Left lung (tissue), 4 donors: ENCODE measurements at regions not wholly inside any gene's neighbourhood (a gene's known extent, or its start where the extent isn't known, plus 50 kb on each side); places are given as distances from the start of the nearest gene placed in this dataset.
"Not testable (repeated sequence)": the region's sequence is repeated elsewhere in the genome, so short reads cannot be mapped to it uniquely, and the experiment has no call there.

Experiments
- ATAC-seq: fragments of 200-7000 bp; cut with Tn5 transposase; one replicate; pipeline ENCODE4 v1.9.1; 2020; ENCODE audit warnings: moderate library complexity
- DNase-seq, 4 donors: peaks; one replicate each; pipeline ENCODE4 v3.0.0-alpha.2; 2013 to 2020
- H3K27ac ChIP-seq, 2 donors: fragments of 200-600 bp; sonication (generic) in 1 of 2; one replicate each; pipeline versions ENCODE4 v1.5.0 to v1.8.0; 2020 to 2021
- H3K27me3 ChIP-seq, 2 donors: fragments of 200-600 bp; sonication (generic) in 1 of 2; one replicate each; pipeline versions ENCODE4 v1.5.0 to v1.8.0; 2020 to 2021
- H3K36me3 ChIP-seq, 2 donors: fragments of 200-600 bp; sonication (generic) in 1 of 2; one replicate each; pipeline versions ENCODE4 v1.5.0 to v1.8.0; 2020 to 2021
- H3K4me1 ChIP-seq, 2 donors: fragments of 200-600 bp; one replicate each; pipeline ENCODE4 v1.8.0; 2021
- H3K4me3 ChIP-seq, 2 donors: fragments of 200-600 bp; sonication (generic) in 1 of 2; one replicate each; pipeline versions ENCODE4 v1.5.0 to v1.8.0; 2020 to 2021; ENCODE audit warnings: mild to moderate bottlenecking in 1 of 2
- H3K9me3 ChIP-seq, 2 donors: fragments of 200-600 bp; sonication (generic) in 1 of 2; one replicate each; pipeline versions ENCODE4 v1.5.0 to v1.8.0; 2020 to 2021
- intact Hi-C, 2 donors: fragments of 100-400 bp; cut with DNase I; formaldehyde crosslinking; loops; one replicate each; pipeline versions ENCODE4 v1.11.2 to v1.14.2; 2022
- TF ChIP-seq, protein P1 (sequence below), 2 donors: fragments of 200-600 bp; sonication (generic) in 1 of 2; IDR thresholded peaks; one replicate each; pipeline versions ENCODE4 v1.5.0 to v1.8.0; 2021; ENCODE audit warnings: antibody characterized with exemption in 2 of 2
- donor health status: DM: no; HTN: yes; CAD: no.
- donor health status: DM: no; HTN: no; CAD: no.

DNA sequence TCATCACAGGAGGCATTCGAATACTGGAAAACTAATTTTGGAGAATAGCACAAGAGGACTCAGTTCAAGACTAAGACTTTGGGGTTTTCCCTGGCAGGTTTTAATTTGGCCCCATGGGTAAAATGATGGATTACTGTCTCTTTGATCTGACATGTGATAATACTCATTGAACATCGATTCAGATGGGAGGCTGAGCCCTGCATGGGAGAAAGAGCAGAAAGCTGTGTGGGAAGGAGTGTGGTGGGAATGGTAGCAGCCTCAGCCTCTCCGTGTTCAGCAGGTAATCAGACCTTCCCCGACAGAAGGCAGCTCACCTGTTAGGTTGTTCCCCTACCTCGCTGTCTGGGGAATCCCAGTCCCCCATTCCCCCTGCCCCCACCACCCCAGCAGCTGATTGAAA, 124.7 kb upstream of the TNRC6C start:
- TF ChIP-seq, protein P1, sequence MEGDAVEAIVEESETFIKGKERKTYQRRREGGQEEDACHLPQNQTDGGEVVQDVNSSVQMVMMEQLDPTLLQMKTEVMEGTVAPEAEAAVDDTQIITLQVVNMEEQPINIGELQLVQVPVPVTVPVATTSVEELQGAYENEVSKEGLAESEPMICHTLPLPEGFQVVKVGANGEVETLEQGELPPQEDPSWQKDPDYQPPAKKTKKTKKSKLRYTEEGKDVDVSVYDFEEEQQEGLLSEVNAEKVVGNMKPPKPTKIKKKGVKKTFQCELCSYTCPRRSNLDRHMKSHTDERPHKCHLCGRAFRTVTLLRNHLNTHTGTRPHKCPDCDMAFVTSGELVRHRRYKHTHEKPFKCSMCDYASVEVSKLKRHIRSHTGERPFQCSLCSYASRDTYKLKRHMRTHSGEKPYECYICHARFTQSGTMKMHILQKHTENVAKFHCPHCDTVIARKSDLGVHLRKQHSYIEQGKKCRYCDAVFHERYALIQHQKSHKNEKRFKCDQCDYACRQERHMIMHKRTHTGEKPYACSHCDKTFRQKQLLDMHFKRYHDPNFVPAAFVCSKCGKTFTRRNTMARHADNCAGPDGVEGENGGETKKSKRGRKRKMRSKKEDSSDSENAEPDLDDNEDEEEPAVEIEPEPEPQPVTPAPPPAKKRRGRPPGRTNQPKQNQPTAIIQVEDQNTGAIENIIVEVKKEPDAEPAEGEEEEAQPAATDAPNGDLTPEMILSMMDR (IDR thresholded peaks at IDR 0.05) = no peak
- intact Hi-C loops = no loop called here
- H3K36me3 ChIP-seq = no peaks in the 10 kb centered on the region

DNA sequence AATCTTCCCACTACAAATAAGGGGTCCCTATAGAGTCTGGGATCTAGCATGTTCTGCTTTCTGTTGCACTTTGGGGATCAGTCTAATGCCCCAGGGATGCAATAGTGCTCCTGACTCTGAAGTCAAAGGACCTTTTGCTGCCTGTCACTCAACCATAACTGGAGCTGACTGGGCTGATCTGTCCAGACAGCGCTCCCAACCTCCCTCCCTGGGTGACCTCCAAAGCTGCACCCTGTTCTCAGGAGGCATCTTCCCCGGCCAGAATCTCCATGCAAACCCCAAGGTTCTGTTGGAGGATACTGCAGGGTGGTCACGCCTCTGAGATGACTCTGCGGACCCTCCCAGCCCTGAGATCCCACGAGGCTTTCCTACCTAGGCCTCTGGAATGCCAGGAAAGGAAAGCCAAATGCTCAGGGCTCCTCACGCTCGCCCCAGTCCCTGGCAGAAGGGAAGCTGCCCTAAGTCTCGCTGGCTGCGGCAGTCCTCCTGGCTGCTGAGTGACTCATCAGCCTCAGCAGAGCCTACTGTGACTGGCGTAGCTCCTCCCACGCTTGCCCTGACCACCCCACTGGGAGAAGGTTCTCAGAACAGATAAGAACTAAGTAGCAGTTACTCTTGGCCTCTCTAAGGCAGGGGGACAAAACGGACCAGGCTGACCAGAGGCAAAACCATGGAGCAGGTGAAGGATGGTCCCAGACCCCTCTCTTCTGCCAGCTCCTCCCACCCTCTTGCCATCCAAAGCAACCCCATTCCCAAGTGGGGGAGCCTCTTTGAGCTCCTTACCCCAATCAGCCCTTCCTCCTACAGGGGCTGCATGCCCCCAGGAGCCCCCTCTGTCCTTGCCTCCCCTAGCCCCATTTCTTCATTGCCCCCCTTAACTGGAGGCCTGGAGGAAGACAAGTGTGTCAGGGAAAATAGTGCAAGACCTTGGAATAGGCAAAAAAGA, 124.1 kb upstream of the TNRC6C start:
- Histone ChIP-seq H3K4me1 (peaks cover 5 to 8% of the 10 kb centered on the region in 2 donors), H3K27ac (no peak overlapping the region), H3K27me3 (peaks cover 0 to 14% of the 10 kb centered on the region in 2 donors), H3K36me3 (no peaks in the 10 kb centered on the region), H3K4me3 (no peak overlapping the region), H3K9me3 (no peaks in the 10 kb centered on the region)
- TF ChIP-seq, protein P1 (IDR thresholded peaks at IDR 0.05) = no peak
- ATAC-seq = peak; percentile 84
- peak in 2 of 4 donors; percentile 83 to 85 for DNase-seq
- intact Hi-C loops = no loop called here

More for the DNA sequence above, 124.7 kb upstream of the TNRC6C start:
- H3K27ac ChIP-seq = no peak overlapping the region
- no peak overlapping the region for H3K4me3 ChIP-seq
- no peaks in the 10 kb centered on the region for H3K9me3 ChIP-seq
- peaks cover 0 to 14% of the 10 kb centered on the region in 2 donors for H3K27me3 ChIP-seq
- ATAC-seq = no peak
- H3K4me1 ChIP-seq = peaks cover 5 to 8% of the 10 kb centered on the region in 2 donors
- DNase-seq = no peak

DNA sequence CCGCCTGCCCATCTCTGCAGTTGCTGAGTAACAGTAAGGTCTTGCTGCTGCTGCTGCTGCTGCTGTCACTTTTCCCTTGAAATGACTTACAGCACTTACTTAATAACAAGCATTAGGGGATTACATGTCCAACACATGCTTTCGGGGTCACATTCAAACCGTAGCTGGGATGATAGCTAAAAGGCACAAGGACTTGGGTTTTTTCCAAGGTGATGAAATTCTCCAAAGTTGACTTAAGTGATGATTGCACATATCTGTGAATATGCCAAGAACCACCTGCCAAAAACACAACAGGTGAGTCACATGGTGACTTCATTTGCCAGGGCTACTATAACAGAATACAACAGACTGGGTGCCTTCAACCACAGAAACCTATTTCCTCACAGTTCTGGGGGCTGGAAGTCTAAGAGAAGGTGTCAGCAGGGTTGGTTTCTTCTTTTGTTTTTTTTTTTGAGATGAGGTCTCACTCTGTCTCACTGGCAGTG, 121.9 kb upstream of the TNRC6C start:
- DNase-seq = no peak
- TF ChIP-seq, protein P1 (IDR thresholded peaks at IDR 0.05) = no peak

DNA sequence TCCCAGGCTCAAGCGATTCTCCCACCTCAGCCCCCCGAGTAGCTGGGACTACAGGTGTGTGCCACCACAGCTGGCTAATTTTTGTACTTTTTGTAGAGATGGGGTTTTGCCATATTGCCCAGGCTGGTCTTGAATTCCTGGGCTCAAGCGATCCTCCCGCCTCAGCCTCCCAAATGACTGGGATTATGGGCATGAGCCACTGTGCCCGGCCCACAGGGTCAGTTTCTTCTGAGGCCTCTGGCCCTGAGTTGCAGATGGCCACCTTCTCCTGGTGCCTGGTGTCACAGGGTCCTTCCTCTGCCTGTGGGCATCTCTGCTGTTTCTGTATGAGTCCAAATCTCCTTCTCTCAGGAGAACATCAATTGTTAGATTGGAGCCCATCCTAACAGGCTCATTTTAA, 121.4 kb upstream of the TNRC6C start:
- intact Hi-C loops, H3K36me3 ChIP-seq, H3K9me3 ChIP-seq, ATAC-seq, DNase-seq, H3K4me1 ChIP-seq, H3K27ac ChIP-seq, H3K27me3 ChIP-seq, H3K4me3 ChIP-seq: not testable (repeated sequence)

More for the DNA sequence above, 121.9 kb upstream of the TNRC6C start:
- peak; percentile 54 for ATAC-seq
- H3K36me3 ChIP-seq = no peaks in the 10 kb centered on the region
- no peak overlapping the region for H3K27ac ChIP-seq
- no peaks in the 10 kb centered on the region for H3K9me3 ChIP-seq
- H3K4me3 ChIP-seq = no peak overlapping the region
- intact Hi-C loops = no loop called here
- peaks cover 5 to 8% of the 10 kb centered on the region in 2 donors for H3K4me1 ChIP-seq
- H3K27me3 ChIP-seq = peaks cover 0 to 13% of the 10 kb centered on the region in 2 donors

DNA sequence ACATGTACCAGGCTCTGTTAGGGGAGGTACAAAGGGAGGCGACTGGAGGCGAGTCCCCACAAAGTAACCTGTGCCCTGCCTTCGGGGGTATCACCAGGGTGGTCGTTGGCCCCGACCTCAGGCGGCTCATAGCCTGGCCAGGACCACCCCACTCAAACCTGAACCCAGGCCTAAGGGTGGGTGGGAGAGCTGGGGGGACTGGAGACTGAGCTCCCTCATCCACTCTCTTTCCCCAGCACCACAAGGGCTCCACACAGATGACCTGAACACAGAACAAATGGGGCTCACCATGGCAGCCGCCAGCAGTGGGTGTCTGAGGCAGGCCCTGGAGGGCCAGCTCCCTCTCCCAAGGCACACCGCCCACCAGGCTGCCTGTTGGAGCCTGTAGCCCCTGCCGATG, 120.6 kb upstream of the TNRC6C start:
- peaks cover 5 to 8% of the 10 kb centered on the region in 2 donors for H3K4me1 ChIP-seq
- no peaks in the 10 kb centered on the region for H3K9me3 ChIP-seq
- intact Hi-C loops = no loop called here
- H3K27ac ChIP-seq = no peak overlapping the region
- no peak overlapping the region for H3K4me3 ChIP-seq
- H3K36me3 ChIP-seq = no peaks in the 10 kb centered on the region
- peak in 2 of 4 donors; percentile 20 to 44 for DNase-seq
- TF ChIP-seq, protein P1 (IDR thresholded peaks at IDR 0.05) = no peak
- no peak for ATAC-seq
- peaks cover 0 to 6% of the 10 kb centered on the region in 2 donors for H3K27me3 ChIP-seq
